H1 (cell line): ENCODE measurements at regions not wholly inside any gene's neighbourhood (a gene's known extent, or its start where the extent isn't known, plus 50 kb on each side); places are given as distances from the start of the nearest gene placed in this dataset.

Source experiments
- CTCF ChIA-PET: fragments of 300-600 bp; sonication (Branson Sonifier 250); formaldehyde crosslinking; loops from one replicate; lab custom pipeline; 2021; ENCODE audit not compliant: partially characterized antibody; lab: Charles Lee
- POLR2A ChIA-PET: fragments of 300-600 bp; sonication (Branson Sonifier 250); formaldehyde crosslinking; loops from one replicate; lab custom pipeline; 2021; ENCODE audit warnings: inconsistent platforms; ENCODE audit not compliant: partially characterized antibody; lab: Charles Lee
- DNase-seq, 2 experiments: peaks; one replicate each; pipeline versions ENCODE4 v3.0.0 to v3.0.0-alpha.2; 2010 to 2022; ENCODE audit warnings: low spot score in 2 of 2, low read depth in 1 of 2, mixed read lengths in 1 of 2
- FAIRE-seq: peaks from 2 replicates; lab custom pipeline; 2011; peaks lifted over from hg19 to GRCh38; lab: Jason Lieb, UNC
- H2AFZ ChIP-seq: 2 replicates; pipeline ENCODE4 v1.8.1; 2012; ENCODE audit warnings: low read length, inconsistent platforms
- H2AK5ac ChIP-seq: 2 replicates; pipeline ENCODE4 v1.6.1; 2013; ENCODE audit warnings: low read depth, low read length
- H2BK120ac ChIP-seq: replicated peaks from 2 replicates; pipeline ENCODE3; 2013; ENCODE audit warnings: low read depth, low read length, inconsistent platforms
- H2BK12ac ChIP-seq: 2 replicates; pipeline ENCODE4 v1.6.1; 2013; ENCODE audit warnings: low read depth, low read length
- H2BK15ac ChIP-seq: 2 replicates; pipeline ENCODE4 v1.6.1; 2013; ENCODE audit warnings: low read length
- H2BK20ac ChIP-seq: 2 replicates; pipeline ENCODE4 v1.6.1; 2013; ENCODE audit warnings: low read length
- H2BK5ac ChIP-seq: 2 replicates; pipeline ENCODE4 v1.6.1; 2013; ENCODE audit warnings: low read depth, low read length
- H3K14ac ChIP-seq: 2 replicates; pipeline ENCODE4 v1.6.1; 2013; ENCODE audit warnings: inconsistent platforms; ENCODE audit not compliant: insufficient read length
- H3K18ac ChIP-seq: 2 replicates; pipeline ENCODE4 v1.6.1; 2013; ENCODE audit warnings: low read length; ENCODE audit errors: extremely low read depth
- H3K23ac ChIP-seq: 2 replicates; pipeline ENCODE4 v1.6.1; 2013; ENCODE audit warnings: inconsistent platforms; ENCODE audit not compliant: insufficient read length
- H3K23me2 ChIP-seq: 2 replicates; pipeline ENCODE4 v1.6.1; 2013; ENCODE audit warnings: low read depth, low read length
- H3K27ac ChIP-seq: 2 replicates; pipeline ENCODE4 v1.6.1; 2011; ENCODE audit warnings: low read depth, low read length, inconsistent platforms
- H3K27me3 ChIP-seq, 4 experiments: replicated peaks in 1 of 4; 1 replicate in 1 of 4; 2 replicates in 3 of 4; pipeline versions ENCODE4 v1.6.1 to v1.8.1; 2011 to 2013; ENCODE audit warnings: low read length in 3 of 4, mild to moderate bottlenecking in 3 of 4, inconsistent platforms in 2 of 4, mixed read lengths in 2 of 4, moderate library complexity in 1 of 4; ENCODE audit not compliant: control insufficient read depth in 3 of 4, insufficient read depth in 3 of 4; ENCODE audit errors: extremely low read depth in 1 of 4
- H3K36me3 ChIP-seq, 4 experiments: 2 replicates each; pipeline versions ENCODE4 v1.6.1 to v1.8.1; 2011 to 2013; ENCODE audit warnings: mild to moderate bottlenecking in 4 of 4, low read length in 3 of 4, moderate library complexity in 2 of 4, control low read depth in 1 of 4, inconsistent platforms in 1 of 4; ENCODE audit not compliant: insufficient read depth in 4 of 4, control insufficient read depth in 2 of 4
- H3K4ac ChIP-seq: replicated peaks from 2 replicates; pipeline ENCODE3; 2013; ENCODE audit warnings: low read length, low read depth, mixed read lengths, inconsistent platforms; ENCODE audit not compliant: insufficient read length
- H3K4me1 ChIP-seq, 4 experiments: replicated peaks in 1 of 4; 1 replicate in 1 of 4; 2 replicates in 3 of 4; pipeline versions ENCODE4 v1.6.1 to v1.8.1; 2011 to 2013; ENCODE audit warnings: low read length in 3 of 4, inconsistent platforms in 2 of 4, mixed read lengths in 1 of 4; ENCODE audit not compliant: insufficient read depth in 4 of 4, control insufficient read depth in 3 of 4
- H3K4me2 ChIP-seq, 2 experiments: 2 replicates each; pipeline versions ENCODE4 v1.6.1 to v1.8.1; 2011 to 2013; ENCODE audit warnings: low read depth in 2 of 2, low read length in 2 of 2, control low read depth in 1 of 2, inconsistent platforms in 1 of 2, mild to moderate bottlenecking in 1 of 2; ENCODE audit not compliant: insufficient read depth in 1 of 2
- H3K4me3 ChIP-seq, 4 experiments: fragments of 200-600, 300-600 bp in 1 of 4; sonication (generic), shearing (Covaris generic), sonication (Bioruptor Twin) in 1 of 4; 2 replicates each; pipeline versions ENCODE4 v1.5.1 to v1.8.1; 2011 to 2016; ENCODE audit warnings: low read length in 4 of 4, low read depth in 3 of 4, control low read depth in 2 of 4, inconsistent platforms in 2 of 4, mild to moderate bottlenecking in 2 of 4, mixed read lengths in 1 of 4, moderate library complexity in 1 of 4; ENCODE audit not compliant: insufficient read depth in 2 of 4; ENCODE audit errors: extremely low read depth in 1 of 4
- H3K56ac ChIP-seq: replicated peaks from 2 replicates; pipeline ENCODE3; 2013; ENCODE audit warnings: low read depth, mild to moderate bottlenecking, mixed read lengths, low read length, inconsistent platforms; ENCODE audit not compliant: insufficient read length
- H3K79me1 ChIP-seq: 2 replicates; pipeline ENCODE4 v1.6.1; 2013; ENCODE audit warnings: low read depth, low read length, control low read depth
- H3K79me2 ChIP-seq, 2 experiments: 2 replicates each; pipeline versions ENCODE4 v1.6.1 to v1.8.1; 2012 to 2013; ENCODE audit warnings: low read length in 2 of 2, mild to moderate bottlenecking in 2 of 2, inconsistent platforms in 1 of 2; ENCODE audit not compliant: insufficient read depth in 2 of 2, control insufficient read depth in 1 of 2
- H3K9ac ChIP-seq, 4 experiments: replicated peaks in 1 of 4; 1 replicate in 1 of 4; 2 replicates in 3 of 4; pipeline versions ENCODE4 v1.6.1 to v1.8.1; 2011 to 2013; ENCODE audit warnings: low read depth in 3 of 4, low read length in 3 of 4, control low read depth in 2 of 4, mild to moderate bottlenecking in 2 of 4, moderate library complexity in 2 of 4, inconsistent platforms in 1 of 4; ENCODE audit errors: extremely low read depth in 1 of 4
- H3K9me3 ChIP-seq, 2 experiments: 2 replicates each; pipeline versions ENCODE4 v1.6.1 to v1.8.1; 2012 to 2013; ENCODE audit warnings: mild to moderate bottlenecking in 2 of 2, moderate library complexity in 2 of 2, control low read depth in 1 of 2, inconsistent platforms in 1 of 2, low read depth in 1 of 2, low read length in 1 of 2, mixed read lengths in 1 of 2; ENCODE audit not compliant: insufficient read depth in 2 of 2
- H4K20me1 ChIP-seq, 2 experiments: replicated peaks in 1 of 2; 2 replicates each; pipeline versions ENCODE3 to v1.8.1; 2011 to 2013; ENCODE audit warnings: inconsistent platforms in 2 of 2, low read length in 2 of 2, mild to moderate bottlenecking in 1 of 2; ENCODE audit not compliant: insufficient read depth in 2 of 2, control insufficient read depth in 1 of 2
- H4K5ac ChIP-seq: 2 replicates; pipeline ENCODE4 v1.6.1; 2013; ENCODE audit warnings: low read length, low read depth, mixed read lengths, inconsistent platforms; ENCODE audit not compliant: insufficient read length
- H4K8ac ChIP-seq: 2 replicates; pipeline ENCODE4 v1.8.0; 2013; ENCODE audit warnings: mild to moderate bottlenecking, moderate library complexity, low read length, inconsistent platforms; ENCODE audit not compliant: insufficient read depth; ENCODE audit errors: extremely low read depth
- H4K91ac ChIP-seq: replicated peaks from 2 replicates; pipeline ENCODE3; 2013; ENCODE audit warnings: low read length, mixed read lengths, inconsistent platforms; ENCODE audit not compliant: insufficient read length
- BCL11A ChIP-seq, 2 experiments: IDR thresholded peaks; one replicate each; pipeline ENCODE4 v1.6.1; 2011; ENCODE audit warnings: low read depth in 2 of 2, low read length in 2 of 2, mild to moderate bottlenecking in 2 of 2
- WGBS, 2 experiments: shearing (Covaris generic) in 1 of 2; methylation state at CpG; one replicate each; pipeline versions ENCODE4 v1.1.6 to v1.1.7; 2013 to 2015; ENCODE audit warnings: low lambda C conversion rate in 2 of 2, mixed read lengths in 2 of 2, inconsistent platforms in 1 of 2, low coverage in 1 of 2, missing lambda C conversion rate in 1 of 2; ENCODE audit not compliant: insufficient replicate concordance in 2 of 2, insufficient coverage in 1 of 2, insufficient read length in 1 of 2; ENCODE audit errors: extremely low coverage in 1 of 2, missing lambda C conversion rate in 1 of 2; 5-methylcytosine and 5-hydroxymethylcytosine counted together

DNA sequence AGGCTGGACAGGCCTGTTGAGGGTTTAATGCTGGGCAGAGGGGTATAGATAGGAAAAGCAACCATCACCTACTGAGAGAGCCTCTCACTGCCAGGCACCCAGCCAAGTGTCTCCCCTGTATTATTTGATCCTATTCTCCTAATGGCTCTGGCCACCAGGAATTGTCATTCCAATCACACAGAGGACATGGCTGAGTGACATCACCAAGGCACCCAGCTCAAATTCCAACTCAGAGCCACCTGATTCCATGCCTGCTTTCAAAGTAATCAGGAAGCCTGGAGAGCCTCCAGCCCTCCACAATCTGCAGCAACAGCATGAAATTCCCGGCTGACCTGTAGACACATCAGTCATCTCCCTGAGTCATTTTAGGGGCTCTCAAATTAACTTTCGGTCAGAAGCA is 368.9 kb upstream of the C16orf82 start:
- Histone ChIP-seq H3K56ac (no peak overlapping the region), H3K27me3 (no peaks in the 10 kb centered on the region; a peak in 2 of 7 replicates), H3K9me3 (no peaks in the 10 kb centered on the region; a peak in 1 of 4 replicates), H3K23me2 (no peaks in the 10 kb centered on the region), H2AFZ (no peak overlapping the region), H3K4me3 (no peak overlapping the region), H3K4me1 (no peaks in the 10 kb centered on the region), H2BK5ac (no peak overlapping the region), H3K4ac (no peak overlapping the region), H3K9ac (no peak overlapping the region), H3K79me1 (no peaks in the 10 kb centered on the region), H3K27ac (no peak overlapping the region), H2BK120ac (no peak overlapping the region), H2BK15ac (no peak overlapping the region), H4K91ac (no peak overlapping the region), H3K14ac (no peak overlapping the region), H2BK20ac (no peak overlapping the region), H3K18ac (no peak overlapping the region)
- CTCF ChIA-PET, result interaction anchor here (0.6 kb wide), 1 partner anchor 11 kb away, joined by 3 read pairs; no protein-coding TSS in a partner anchor
- POLR2A ChIA-PET, result no interaction called here
- TF ChIP-seq BCL11A (IDR thresholded peaks at IDR 0.05; ENCODE audit: low read depth in 2 of 2, low read length in 2 of 2), result no peak
- TF ChIP-seq, all 59 proteins: peak for 0
- DNase-seq (no peak), FAIRE-seq (no peak)
- no peaks in the 10 kb centered on the region for H4K20me1 ChIP-seq
- H3K36me3 ChIP-seq, result no peaks in the 10 kb centered on the region
- H2BK12ac ChIP-seq, result no peak overlapping the region
- no peak overlapping the region for H2AK5ac ChIP-seq
- H3K4me2 ChIP-seq, result no peak overlapping the region
- no peak overlapping the region for H4K5ac ChIP-seq
- H3K79me2 ChIP-seq, result no peaks in the 10 kb centered on the region
- no peak overlapping the region for H3K23ac ChIP-seq
- no peak overlapping the region for H4K8ac ChIP-seq
- 96% methylated on average over 2 of the region's 2 CpGs; no CpG with 5 or more reads in 1 of the 2 experiments for WGBS, 2 experiments
